ENCODE measurements at regions not wholly inside any gene's neighbourhood (a gene's known extent, or its start where the extent isn't known, plus 50 kb on each side); places are given as distances from the start of the nearest gene placed in this dataset.

- Histone ChIP-seq H3K27me3 (ENCODE audit: control insufficient read depth, insufficient read depth, low read length) (no peaks in the 10 kb centered on the region), H3K9me3 (ENCODE audit: control insufficient read depth, insufficient read depth, low read length) (no peaks in the 10 kb centered on the region), H3K4me3 (ENCODE audit: low read length) (no peak overlapping the region), H3K27ac (ENCODE audit: low read length) (no peak overlapping the region), H3K4me1 (ENCODE audit: control insufficient read depth, insufficient read depth, low read length) (no peaks in the 10 kb centered on the region), H3K36me3 (ENCODE audit: control insufficient read depth, insufficient read depth, low read length) (no peaks in the 10 kb centered on the region)
- ATAC-seq (no peak), DNase-seq (no peak)
- Mint-ChIP-seq H3K4me1 (no peaks in the 10 kb centered on the region), H3K9me3 (peaks cover 0 to 2% of the 10 kb centered on the region in 2 donors), H3K27me3 (ENCODE audit: low read depth in 2 of 2) (no peaks in the 10 kb centered on the region), H3K36me3 (no peaks in the 10 kb centered on the region), H3K4me3 (no peak overlapping the region), H3K27ac (no peak overlapping the region)
- 61% methylated on average over 1 of the region's 1 CpG for WGBS (ENCODE audit: insufficient coverage)
- TF ChIP-seq CTCF (IDR thresholded peaks at IDR 0.05), result no peak
- intact Hi-C loops (cut with micrococcal nuclease), result no loop called here
Measured at GRCh38 chr5:116756531-116756930, 181.9 kb upstream of the SEMA6A start.

GRCh38 chr5:116754556-116754955, 179.9 kb upstream of the SEMA6A start:
- DNase-seq, result no peak
- no peak overlapping the region for H3K27ac Mint-ChIP-seq
- no peak overlapping the region for H3K4me3 ChIP-seq (ENCODE audit: low read length)
- no peaks in the 10 kb centered on the region for H3K36me3 Mint-ChIP-seq
- no peaks in the 10 kb centered on the region for H3K9me3 ChIP-seq (ENCODE audit: control insufficient read depth, insufficient read depth, low read length)
- H3K27ac ChIP-seq (ENCODE audit: low read length), result no peak overlapping the region
- H3K27me3 Mint-ChIP-seq (ENCODE audit: low read depth in 2 of 2), result no peaks in the 10 kb centered on the region
- no peaks in the 10 kb centered on the region for H3K36me3 ChIP-seq (ENCODE audit: control insufficient read depth, insufficient read depth, low read length)
- no peaks in the 10 kb centered on the region for H3K27me3 ChIP-seq (ENCODE audit: control insufficient read depth, insufficient read depth, low read length)
- ATAC-seq, result no peak
- intact Hi-C loops (cut with micrococcal nuclease), result no loop called here
- H3K4me1 ChIP-seq (ENCODE audit: control insufficient read depth, insufficient read depth, low read length), result no peaks in the 10 kb centered on the region
- no peaks in the 10 kb centered on the region for H3K4me1 Mint-ChIP-seq
- H3K4me3 Mint-ChIP-seq, result no peak overlapping the region
- TF ChIP-seq CTCF (IDR thresholded peaks at IDR 0.05), result no peak
- peaks cover 0 to 2% of the 10 kb centered on the region in 2 donors for H3K9me3 Mint-ChIP-seq

GRCh38 chr5:116751684-116752083, 177.1 kb upstream of the SEMA6A start:
- Mint-ChIP-seq H3K36me3 (no peaks in the 10 kb centered on the region), H3K9me3 (no peaks in the 10 kb centered on the region), H3K27me3 (ENCODE audit: low read depth in 2 of 2) (no peaks in the 10 kb centered on the region), H3K4me3 (no peak overlapping the region), H3K27ac (no peak overlapping the region), H3K4me1 (no peaks in the 10 kb centered on the region)
- DNase-seq, result no peak
- Histone ChIP-seq H3K4me3 (ENCODE audit: low read length) (no peak overlapping the region), H3K9me3 (ENCODE audit: control insufficient read depth, insufficient read depth, low read length) (no peaks in the 10 kb centered on the region), H3K27ac (ENCODE audit: low read length) (no peak overlapping the region), H3K4me1 (ENCODE audit: control insufficient read depth, insufficient read depth, low read length) (no peaks in the 10 kb centered on the region), H3K36me3 (ENCODE audit: control insufficient read depth, insufficient read depth, low read length) (no peaks in the 10 kb centered on the region), H3K27me3 (ENCODE audit: control insufficient read depth, insufficient read depth, low read length) (no peaks in the 10 kb centered on the region)
- no peak for TF ChIP-seq CTCF (IDR thresholded peaks at IDR 0.05)
- intact Hi-C loops (cut with micrococcal nuclease), result no loop called here
- no peak for ATAC-seq

- WGBS (ENCODE audit: insufficient coverage), result 100% methylated on average over 1 of the region's 2 CpGs
- H3K4me3 Mint-ChIP-seq, result no peak overlapping the region
Measured at GRCh38 chr5:116750631-116751580, 176.3 kb upstream of the SEMA6A start.

More at GRCh38 chr5:116750631-116751580, 176.3 kb upstream of the SEMA6A start:
- Histone ChIP-seq H3K4me3 (ENCODE audit: low read length) (no peak overlapping the region), H3K4me1 (ENCODE audit: control insufficient read depth, insufficient read depth, low read length) (no peaks in the 10 kb centered on the region), H3K9me3 (ENCODE audit: control insufficient read depth, insufficient read depth, low read length) (no peaks in the 10 kb centered on the region), H3K36me3 (ENCODE audit: control insufficient read depth, insufficient read depth, low read length) (no peaks in the 10 kb centered on the region), H3K27me3 (ENCODE audit: control insufficient read depth, insufficient read depth, low read length) (no peaks in the 10 kb centered on the region), H3K27ac (ENCODE audit: low read length) (no peak overlapping the region)
- Mint-ChIP-seq H3K4me1 (no peaks in the 10 kb centered on the region), H3K27ac (no peak overlapping the region), H3K27me3 (ENCODE audit: low read depth in 2 of 2) (no peaks in the 10 kb centered on the region), H3K36me3 (no peaks in the 10 kb centered on the region), H3K9me3 (peaks cover 0 to 2% of the 10 kb centered on the region in 2 donors)
- ATAC-seq (no peak), DNase-seq (no peak)
- intact Hi-C loops (cut with micrococcal nuclease), result no loop called here
- no peak for TF ChIP-seq CTCF (IDR thresholded peaks at IDR 0.05)
